K562 (cell line): ENCODE measurements at regions not wholly inside any gene's neighbourhood (a gene's known extent, or its start where the extent isn't known, plus 50 kb on each side); places are given as distances from the start of the nearest gene placed in this dataset.

Source experiments
- ATAC-seq: fragments of 200-7000 bp; cut with Tn5 transposase; 3 replicates; pipeline ENCODE4 v1.9.1; 2020; ENCODE audit warnings: moderate library complexity
- BruUV-seq: library from RNA; stranded (reverse); fragments of 400-500 nt; replicated peaks from 2 replicates; lab custom pipeline; 2021; lab: Mats Ljungman, UMichigan
- CTCF ChIA-PET: fragments of 300-600 bp; formaldehyde crosslinking; extraction: SDS; loops from one replicate; lab custom pipeline; 2021; ENCODE audit warnings: low intra/inter-chr PET ratio; lab: Yijun Ruan, JAX
- POLR2A ChIA-PET: fragments of 300-600, 350-650 bp; sonication (Branson Sonifier 250); formaldehyde crosslinking; extraction: SDS; loops from one replicate; lab custom pipeline; 2021; ENCODE audit warnings: antibody characterized with exemption, inconsistent platforms; lab: Yijun Ruan, JAX
- DNase-seq, 4 experiments: peaks; one replicate each; pipeline versions ENCODE4 v3.0.0 to v3.0.0-alpha.2; 2011 to 2018; ENCODE audit warnings: low spot score in 3 of 4, mixed read lengths in 3 of 4; ENCODE audit errors: extremely low read depth in 1 of 4
- FAIRE-seq: peaks from 2 replicates; lab custom pipeline; 2011; peaks lifted over from hg19 to GRCh38; lab: Jason Lieb, UNC
- H2AFZ ChIP-seq: 2 replicates; pipeline ENCODE4 v1.6.0; 2011; ENCODE audit warnings: low read depth, low read length, control low read depth, inconsistent platforms
- H3K27ac ChIP-seq: fragments of 200-600 bp; 3 replicates; pipeline ENCODE4 v1.8.0; 2011; ENCODE audit warnings: low read depth, mild to moderate bottlenecking, control low read depth, inconsistent platforms, low read length, moderate library complexity, mixed read lengths; ENCODE audit errors: extremely low read depth
- H3K27me3 ChIP-seq, 2 experiments: fragments of 300-600 bp in 1 of 2; 2 replicates in 1 of 2; 3 replicates in 1 of 2; pipeline versions ENCODE4 v1.6.0 to v1.8.0; 2011; ENCODE audit warnings: inconsistent platforms in 2 of 2, low read length in 2 of 2, mild to moderate bottlenecking in 1 of 2, mixed read lengths in 1 of 2, moderate library complexity in 1 of 2; ENCODE audit not compliant: control insufficient read depth in 2 of 2, insufficient read depth in 2 of 2
- H3K36me3 ChIP-seq: fragments of 300-600 bp; 3 replicates; pipeline ENCODE4 v1.8.0; 2011; ENCODE audit warnings: mild to moderate bottlenecking, low read length, inconsistent platforms; ENCODE audit not compliant: control insufficient read depth, insufficient read depth
- H3K4me1 ChIP-seq, 2 experiments: fragments of 200-600 bp in 1 of 2; replicated peaks in 1 of 2; 2 replicates in 1 of 2; 3 replicates in 1 of 2; pipeline versions ENCODE4 v1.5.1 to v1.8.0; 2011; ENCODE audit warnings: inconsistent platforms in 2 of 2, low read length in 2 of 2, mild to moderate bottlenecking in 1 of 2, mixed read lengths in 1 of 2, moderate library complexity in 1 of 2; ENCODE audit not compliant: control insufficient read depth in 2 of 2, insufficient read depth in 2 of 2
- H3K4me2 ChIP-seq: 2 replicates; pipeline ENCODE4 v1.6.1; 2011; ENCODE audit warnings: low read length, control low read depth, inconsistent platforms, mixed read lengths; ENCODE audit not compliant: insufficient read depth
- H3K4me3 ChIP-seq: fragments of 200-600 bp; sonication (generic), shearing (Covaris generic); 2 replicates; pipeline ENCODE4 v1.5.1; 2016; ENCODE audit warnings: control low read depth, inconsistent platforms
- H3K79me2 ChIP-seq: fragments of 200-600 bp; 3 replicates; pipeline ENCODE4 v1.8.0; 2011; ENCODE audit warnings: low read length, inconsistent platforms; ENCODE audit not compliant: control insufficient read depth, insufficient read depth
- H3K9ac ChIP-seq, 2 experiments: 2 replicates each; pipeline versions ENCODE4 v1.6.0 to v1.6.1; 2011; ENCODE audit warnings: low read depth in 2 of 2, low read length in 2 of 2, control low read depth in 1 of 2, inconsistent platforms in 1 of 2, mild to moderate bottlenecking in 1 of 2, mixed read lengths in 1 of 2; ENCODE audit not compliant: insufficient read depth in 1 of 2
- H3K9me1 ChIP-seq: one replicate; pipeline ENCODE4 v1.6.0; 2011; ENCODE audit warnings: inconsistent platforms, mild to moderate bottlenecking, low read length, moderate library complexity; ENCODE audit not compliant: control insufficient read depth, insufficient read depth
- H3K9me3 ChIP-seq: replicated peaks from 2 replicates; pipeline ENCODE4 v1.5.1; 2011; ENCODE audit warnings: low read depth, low read length, inconsistent platforms; ENCODE audit not compliant: control insufficient read depth, insufficient read depth
- H4K20me1 ChIP-seq: replicated peaks from 2 replicates; pipeline ENCODE4 v1.6.1; 2011; ENCODE audit warnings: low read length, inconsistent platforms, mixed read lengths; ENCODE audit not compliant: control insufficient read depth, insufficient read depth
- EZH2 ChIP-seq: IDR thresholded peaks from 2 replicates; pipeline ENCODE4 v1.6.1; 2012; ENCODE audit warnings: low read depth, mild to moderate bottlenecking, inconsistent platforms, low read length, borderline replicate concordance
- HMGN3 ChIP-seq: IDR thresholded peaks from 2 replicates; pipeline ENCODE4 v1.6.1; 2011; ENCODE audit warnings: borderline replicate concordance, low read depth, mild to moderate bottlenecking, mixed read lengths, low read length; ENCODE audit not compliant: insufficient read length; ENCODE audit errors: extremely low read depth
- KAT7 ChIP-seq: sonication (generic); formaldehyde crosslinking; IDR thresholded peaks from 2 replicates; pipeline ENCODE4 v1.8.0; 2022; ENCODE audit warnings: missing genetic modification reagents, mild to moderate bottlenecking, borderline replicate concordance
- MAZ ChIP-seq, 2 experiments: fragments of 450-650 bp in 1 of 2; sonication (generic) in 1 of 2; formaldehyde crosslinking; IDR thresholded peaks in 1 of 2; conservative IDR thresholded peaks in 1 of 2; 2 replicates each; pipeline versions ENCODE4 v1.4.0 to v1.5.0; 2020; ENCODE audit warnings: mild to moderate bottlenecking in 1 of 2, missing genetic modification reagents in 1 of 2
- MTA3 ChIP-seq: fragments of 450-650 bp; formaldehyde crosslinking; IDR thresholded peaks from 2 replicates; pipeline ENCODE4 v1.6.1; 2017; ENCODE audit warnings: mild to moderate bottlenecking, borderline replicate concordance
- NCOR1 ChIP-seq: fragments of 450-650 bp; IDR thresholded peaks from 2 replicates; pipeline ENCODE4 v1.6.1; 2016; ENCODE audit warnings: mild to moderate bottlenecking, moderate library complexity
- RBM25 ChIP-seq: fragments of 200-400 bp; formaldehyde crosslinking; IDR thresholded peaks from 2 replicates; pipeline ENCODE4 v1.6.1; 2018; ENCODE audit warnings: low read length, low read depth, moderate library complexity; ENCODE audit not compliant: severe bottlenecking
- RFX1 ChIP-seq: fragments of 450-650 bp; IDR thresholded peaks from 2 replicates; pipeline ENCODE4 v1.6.1; 2016; ENCODE audit warnings: mild to moderate bottlenecking, moderate library complexity
- SRSF1 ChIP-seq: fragments of 200-400 bp; formaldehyde crosslinking; IDR thresholded peaks from 2 replicates; pipeline ENCODE4 v1.6.1; 2017; ENCODE audit warnings: mild to moderate bottlenecking, low read depth, low read length, moderate library complexity
- ZNF584 ChIP-seq: fragments of 200-800 bp; sonication (Bioruptor generic); IDR thresholded peaks from 2 replicates; pipeline ENCODE4 v1.6.1; 2016; ENCODE audit warnings: low read depth, mild to moderate bottlenecking, missing genetic modification characterization, missing compliant biosample characterization
- WGBS: fragments of 100-300 bp; shearing (Covaris generic); methylation state at CpG from one replicate; pipeline ENCODE4 v1.1.6; 2016; ENCODE audit warnings: low coverage, mixed read lengths; ENCODE audit not compliant: insufficient coverage; ENCODE audit errors: missing lambda C conversion rate; 5-methylcytosine and 5-hydroxymethylcytosine counted together
- in situ Hi-C: fragments of 300-500 bp; cut with MboI; formaldehyde crosslinking; loops from 4 replicates; pipeline ENCODE4 v1.15.0; 2018; ENCODE audit warnings: inconsistent platforms, mixed read lengths
- intact Hi-C: fragments of 100-400 bp; cut with micrococcal nuclease; formaldehyde crosslinking; loops from 2 replicates; pipeline ENCODE4 v1.14.2; 2022
- TF ChIP-seq, protein P1 (sequence below): fragments of 450-650 bp; IDR thresholded peaks from one replicate; pipeline ENCODE4 v1.6.1; 2018; ENCODE audit warnings: mild to moderate bottlenecking, moderate library complexity; ENCODE audit not compliant: partially characterized antibody

DNA sequence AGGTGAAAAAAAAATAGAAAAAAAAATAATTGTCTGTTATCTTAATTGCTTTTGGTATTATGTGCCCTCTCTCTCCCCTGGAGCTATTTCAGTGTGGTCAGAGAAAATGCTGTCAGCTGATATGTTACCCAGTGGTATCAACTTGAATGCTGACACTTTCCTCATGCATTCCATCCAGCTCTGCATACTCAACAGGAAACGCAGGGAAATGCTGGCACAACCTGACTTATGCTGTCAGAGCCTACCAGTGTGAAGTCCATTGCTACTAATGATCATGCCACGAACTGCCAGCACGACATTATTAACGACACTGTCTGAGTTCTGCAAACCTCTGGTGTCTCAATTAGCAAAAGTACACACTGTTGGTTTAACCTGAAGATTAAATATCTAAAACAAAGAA, 182.8 kb downstream of the ZWINT start:
- Histone ChIP-seq H3K4me3 (no peak overlapping the region), H3K27ac (no peak overlapping the region), H3K4me2 (no peak overlapping the region), H2AFZ (no peak overlapping the region), H3K9me3 (no peaks in the 10 kb centered on the region), H3K9ac (no peak overlapping the region), H4K20me1 (no peaks in the 10 kb centered on the region), H3K4me1 (no peaks in the 10 kb centered on the region), H3K36me3 (no peaks in the 10 kb centered on the region), H3K9me1 (no peaks in the 10 kb centered on the region), H3K79me2 (no peaks in the 10 kb centered on the region), H3K27me3 (no peaks in the 10 kb centered on the region)
- POLR2A ChIA-PET: no interaction called here
- TF ChIP-seq SRSF1 (no peak), RFX1 (no peak), NCOR1 (no peak), RBM25 (no peak), HMGN3 (no peak), EZH2 (no peak), ZNF584 (CRISPR knock-in tag) (no peak), MAZ (CRISPR knock-in tag; conservative IDR thresholded peaks at IDR 0.05 in 1 of 2, IDR thresholded peaks at IDR 0.05 in 1 of 2) (no peak), KAT7 (CRISPR knock-in tag) (no peak), MTA3 (no peak)
- TF ChIP-seq, protein P1, sequence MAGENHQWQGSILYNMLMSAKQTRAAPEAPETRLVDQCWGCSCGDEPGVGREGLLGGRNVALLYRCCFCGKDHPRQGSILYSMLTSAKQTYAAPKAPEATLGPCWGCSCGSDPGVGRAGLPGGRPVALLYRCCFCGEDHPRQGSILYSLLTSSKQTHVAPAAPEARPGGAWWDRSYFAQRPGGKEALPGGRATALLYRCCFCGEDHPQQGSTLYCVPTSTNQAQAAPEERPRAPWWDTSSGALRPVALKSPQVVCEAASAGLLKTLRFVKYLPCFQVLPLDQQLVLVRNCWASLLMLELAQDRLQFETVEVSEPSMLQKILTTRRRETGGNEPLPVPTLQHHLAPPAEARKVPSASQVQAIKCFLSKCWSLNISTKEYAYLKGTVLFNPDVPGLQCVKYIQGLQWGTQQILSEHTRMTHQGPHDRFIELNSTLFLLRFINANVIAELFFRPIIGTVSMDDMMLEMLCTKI: no peak
- 0% methylated on average over 4 of the region's 4 CpGs for WGBS
- in situ Hi-C loops (no loop called here), intact Hi-C loops (no loop called here)
- BruUV-seq: no TSS peak
- DNase-seq: no peak
- FAIRE-seq: no peak
- no peak for ATAC-seq
- CTCF ChIA-PET: no interaction called here
